Neuronal stem cell (in vitro differentiated cells): ENCODE measurements at regions not wholly inside any gene's neighbourhood (a gene's known extent, or its start where the extent isn't known, plus 50 kb on each side); places are given as distances from the start of the nearest gene placed in this dataset.
"Not testable (repeated sequence)": the region's sequence is repeated elsewhere in the genome, so short reads cannot be mapped to it uniquely, and the experiment has no call there.

ENCODE experiments used
- DNase-seq: peaks from one replicate; pipeline ENCODE4 v3.0.0-alpha.2; 2013; ENCODE audit warnings: low spot score
- H2AFZ ChIP-seq: one replicate; pipeline ENCODE4 v1.6.1; 2013; ENCODE audit warnings: mild to moderate bottlenecking, low read length, inconsistent platforms
- H2AK5ac ChIP-seq: 2 replicates; pipeline ENCODE4 v1.6.1; 2013; ENCODE audit warnings: low read depth, mild to moderate bottlenecking, inconsistent platforms, low read length, moderate library complexity, mixed read lengths
- H2BK120ac ChIP-seq: 2 replicates; pipeline ENCODE4 v1.6.1; 2013; ENCODE audit warnings: low read depth, mild to moderate bottlenecking, inconsistent platforms, low read length, moderate library complexity, mixed read lengths
- H2BK12ac ChIP-seq: one replicate; pipeline ENCODE4 v1.6.1; 2013; ENCODE audit warnings: low read length, inconsistent platforms
- H2BK15ac ChIP-seq: 2 replicates; pipeline ENCODE4 v1.6.1; 2013; ENCODE audit warnings: mild to moderate bottlenecking, low read length, inconsistent platforms, mixed read lengths
- H2BK5ac ChIP-seq: one replicate; pipeline ENCODE4 v1.6.1; 2013; ENCODE audit warnings: inconsistent platforms, mild to moderate bottlenecking, low read length, moderate library complexity
- H3K14ac ChIP-seq: one replicate; pipeline ENCODE4 v1.6.1; 2013; ENCODE audit warnings: low read length, inconsistent platforms
- H3K18ac ChIP-seq: 2 replicates; pipeline ENCODE4 v1.6.1; 2013; ENCODE audit warnings: low read length, inconsistent platforms
- H3K23ac ChIP-seq: 2 replicates; pipeline ENCODE4 v1.6.1; 2013; ENCODE audit warnings: low read depth, mild to moderate bottlenecking, mixed read lengths, low read length, inconsistent platforms; ENCODE audit not compliant: poor library complexity
- H3K27ac ChIP-seq: replicated peaks from 3 replicates; pipeline ENCODE4 v1.5.1; 2013; ENCODE audit warnings: low read length, inconsistent platforms
- H3K27me3 ChIP-seq, 3 experiments: 2 replicates each; pipeline ENCODE4 v1.6.1; 2013; ENCODE audit warnings: low read length in 3 of 3, mild to moderate bottlenecking in 2 of 3, inconsistent platforms in 1 of 3, low read depth in 1 of 3, mixed read lengths in 1 of 3, moderate library complexity in 1 of 3; ENCODE audit not compliant: control insufficient read depth in 3 of 3, insufficient read depth in 3 of 3
- H3K36me3 ChIP-seq, 2 donors: replicated peaks in 1 of 2; 2 replicates each; pipeline ENCODE4 v1.6.1; 2013; ENCODE audit warnings: low read length in 2 of 2; ENCODE audit not compliant: control insufficient read depth in 2 of 2, insufficient read depth in 2 of 2
- H3K4ac ChIP-seq: 2 replicates; pipeline ENCODE4 v1.6.1; 2013; ENCODE audit warnings: inconsistent platforms, mild to moderate bottlenecking, low read length, moderate library complexity
- H3K4me1 ChIP-seq, 2 donors: 1 replicate in 1 of 2; 2 replicates in 1 of 2; pipeline ENCODE4 v1.6.1; 2013; ENCODE audit warnings: low read length in 2 of 2, low read depth in 1 of 2; ENCODE audit not compliant: control insufficient read depth in 2 of 2, insufficient read depth in 1 of 2
- H3K4me2 ChIP-seq: one replicate; pipeline ENCODE4 v1.6.1; 2013; ENCODE audit warnings: mild to moderate bottlenecking, low read length, inconsistent platforms; ENCODE audit not compliant: insufficient read depth, poor library complexity, severe bottlenecking
- H3K4me3 ChIP-seq, 2 donors: 2 replicates each; pipeline ENCODE4 v1.5.1; 2013; ENCODE audit warnings: low read length in 2 of 2, mild to moderate bottlenecking in 2 of 2, inconsistent platforms in 1 of 2, moderate library complexity in 1 of 2
- H3K79me1 ChIP-seq: one replicate; pipeline ENCODE4 v1.6.1; 2013; ENCODE audit warnings: low read depth, mild to moderate bottlenecking, inconsistent platforms, low read length, moderate library complexity
- H3K9ac ChIP-seq: one replicate; pipeline ENCODE4 v1.6.1; 2013; ENCODE audit warnings: mild to moderate bottlenecking, low read depth, low read length, inconsistent platforms; ENCODE audit not compliant: poor library complexity
- H3K9me3 ChIP-seq, 2 donors: replicated peaks in 1 of 2; 2 replicates each; pipeline versions ENCODE3 to v1.6.1; 2013; ENCODE audit warnings: low read length in 2 of 2, mild to moderate bottlenecking in 2 of 2, inconsistent platforms in 1 of 2, low read depth in 1 of 2, mixed read lengths in 1 of 2, moderate library complexity in 1 of 2; ENCODE audit not compliant: control insufficient read depth in 2 of 2, insufficient read depth in 1 of 2
- H4K8ac ChIP-seq: one replicate; pipeline ENCODE4 v1.6.1; 2013; ENCODE audit warnings: low read depth, mild to moderate bottlenecking, inconsistent platforms, low read length, moderate library complexity
- H4K91ac ChIP-seq: one replicate; pipeline ENCODE4 v1.6.1; 2013; ENCODE audit warnings: low read length, low read depth, mild to moderate bottlenecking, inconsistent platforms; ENCODE audit not compliant: poor library complexity
- WGBS, 2 donors: extraction: QIAGEN DNeasy Blood & Tissue Kit; methylation state at CpG; one replicate each; pipeline ENCODE4 v1.1.7; 2013; ENCODE audit warnings: missing lambda C conversion rate in 2 of 2, mixed read lengths in 1 of 2; ENCODE audit not compliant: insufficient read length in 2 of 2, insufficient replicate concordance in 1 of 2; ENCODE audit errors: extremely low coverage in 2 of 2; 5-methylcytosine and 5-hydroxymethylcytosine counted together

- no peaks in the 10 kb centered on the region for H3K9me3 ChIP-seq
- no peak overlapping the region for H3K4ac ChIP-seq
- no peak overlapping the region for H3K18ac ChIP-seq
- no CpG with 5 or more reads among the region's 4 CpGs for WGBS, 2 donors
- H3K4me2 ChIP-seq, result no peak overlapping the region
- H2BK12ac ChIP-seq, result no peak overlapping the region
- no peaks in the 10 kb centered on the region for H3K36me3 ChIP-seq
- peak overlapping the region; percentile 14 for H2BK15ac ChIP-seq
- H3K27me3 ChIP-seq, result peaks cover 0 to 3% (median 0%) of the 10 kb centered on the region in 3 experiments
- no peak overlapping the region for H2BK120ac ChIP-seq
- H2AFZ ChIP-seq, result no peak overlapping the region
- no peak overlapping the region for H3K27ac ChIP-seq
- H3K9ac ChIP-seq, result no peak overlapping the region
- H3K79me1 ChIP-seq, result no peaks in the 10 kb centered on the region
- H4K91ac ChIP-seq, result no peak overlapping the region
- H4K8ac ChIP-seq, result no peak overlapping the region
- no peak overlapping the region for H2AK5ac ChIP-seq
- H3K23ac ChIP-seq, result no peak overlapping the region
- H3K4me1 ChIP-seq, result no peaks in the 10 kb centered on the region
- H3K4me3 ChIP-seq, result no peak overlapping the region
- H2BK5ac ChIP-seq, result peak overlapping the region; percentile 26
- H3K14ac ChIP-seq, result no peak overlapping the region
- DNase-seq, result no peak
These were observed 498.7 kb downstream of the PREX1 start for GRCh38 chr20:48329031-48329615.

- not testable (repeated sequence) for H2BK12ac ChIP-seq, H3K14ac ChIP-seq, DNase-seq, H2AK5ac ChIP-seq, H3K4ac ChIP-seq, H3K18ac ChIP-seq, H3K9me3 ChIP-seq, H3K4me1 ChIP-seq, H3K27me3 ChIP-seq, H3K9ac ChIP-seq, H2BK5ac ChIP-seq, H3K4me2 ChIP-seq, H3K23ac ChIP-seq, H2BK120ac ChIP-seq, H2AFZ ChIP-seq, H3K36me3 ChIP-seq, H3K79me1 ChIP-seq, H4K8ac ChIP-seq, H3K4me3 ChIP-seq, H3K27ac ChIP-seq, H4K91ac ChIP-seq, H2BK15ac ChIP-seq
- no CpG with 5 or more reads among the region's 8 CpGs for WGBS, 2 donors
These were observed 500.0 kb downstream of the PREX1 start for GRCh38 chr20:48327848-48328247.

GRCh38 chr20:48326868-48327267 lies 500.9 kb downstream of the PREX1 start:
- H3K18ac ChIP-seq, result no peak overlapping the region
- H3K23ac ChIP-seq, result peak overlapping the region; percentile 17
- no peak overlapping the region for H2AFZ ChIP-seq
- no CpG with 5 or more reads among the region's 11 CpGs for WGBS, 2 donors
- H3K4me1 ChIP-seq, result no peaks in the 10 kb centered on the region
- H3K9me3 ChIP-seq, result no peaks in the 10 kb centered on the region
- peak overlapping the region; percentile 15 for H2BK15ac ChIP-seq
- H3K27me3 ChIP-seq, result peaks cover 0 to 4% (median 0%) of the 10 kb centered on the region in 3 experiments
- H3K4me2 ChIP-seq, result no peak overlapping the region
- no peak overlapping the region for H2BK120ac ChIP-seq
- no peak for DNase-seq
- H3K27ac ChIP-seq, result no peak overlapping the region
- H3K9ac ChIP-seq, result no peak overlapping the region
- H4K8ac ChIP-seq, result no peak overlapping the region
- H3K4me3 ChIP-seq, result peak overlapping the region in 1 of 2 donors; percentile 37
- H3K79me1 ChIP-seq, result no peaks in the 10 kb centered on the region
- no peak overlapping the region for H2BK12ac ChIP-seq
- H2BK5ac ChIP-seq, result no peak overlapping the region
- H2AK5ac ChIP-seq, result peak overlapping the region; percentile 40
- H3K4ac ChIP-seq, result no peak overlapping the region
- H3K36me3 ChIP-seq, result no peaks in the 10 kb centered on the region
- H4K91ac ChIP-seq, result no peak overlapping the region
- peak overlapping the region; percentile 31 for H3K14ac ChIP-seq

GRCh38 chr20:48326434-48326691 lies 501.4 kb downstream of the PREX1 start:
- Histone ChIP-seq H2BK5ac (no peak overlapping the region), H3K14ac (peak overlapping the region; percentile 31), H3K4ac (no peak overlapping the region), H3K4me3 (peak overlapping the region in 1 of 2 donors; percentile 37), H3K27me3 (peaks cover 0 to 4% (median 0%) of the 10 kb centered on the region in 3 experiments), H3K4me2 (no peak overlapping the region), H3K79me1 (no peaks in the 10 kb centered on the region), H3K9me3 (no peaks in the 10 kb centered on the region), H2BK120ac (no peak overlapping the region), H2AK5ac (peak overlapping the region; percentile 40), H3K27ac (no peak overlapping the region), H3K4me1 (no peaks in the 10 kb centered on the region), H3K23ac (peak overlapping the region; percentile 17), H2BK15ac (peak overlapping the region; percentile 15), H4K91ac (no peak overlapping the region), H3K9ac (no peak overlapping the region), H3K18ac (peak overlapping the region; percentile 60), H4K8ac (peak overlapping the region; percentile 8), H2BK12ac (no peak overlapping the region), H2AFZ (no peak overlapping the region), H3K36me3 (no peaks in the 10 kb centered on the region)
- no CpG with 5 or more reads among the region's 4 CpGs for WGBS, 2 donors
- no peak for DNase-seq
